Activated T-cell treated with anti-CD3 and anti-CD28 coated beads, Interleukin-2, amount 50 U/mL, for 72 hours (primary cell): ENCODE measurements at regions not wholly inside any gene's neighbourhood (a gene's known extent, or its start where the extent isn't known, plus 50 kb on each side); places are given as distances from the start of the nearest gene placed in this dataset.

ENCODE experiments used
- ATAC-seq, 2 donors: fragments of 150-1000 bp; cut with Tn5 transposase; replicated peaks in 1 of 2; 2 replicates each; pipeline ENCODE4 v1.10.0; 2021; ENCODE audit warnings: moderate library complexity in 2 of 2, mild to moderate bottlenecking in 1 of 2
- DNase-seq, 2 donors: peaks; one replicate each; pipeline ENCODE4 v3.0.0; 2021 to 2022; ENCODE audit warnings: mixed read lengths in 1 of 2
- H3K27ac Mint-ChIP-seq: one replicate; pipeline ENCODE4 v1.8.0; 2022; ENCODE audit warnings: mild to moderate bottlenecking, moderate library complexity, mixed read lengths
- H3K27me3 Mint-ChIP-seq: one replicate; pipeline ENCODE4 v1.8.0; 2022; ENCODE audit warnings: low read depth, mixed read lengths
- H3K36me3 Mint-ChIP-seq, 2 donors: one replicate each; pipeline ENCODE4 v1.8.0; 2022; ENCODE audit warnings: mixed read lengths in 2 of 2, mild to moderate bottlenecking in 1 of 2; ENCODE audit not compliant: insufficient read depth in 2 of 2
- H3K4me1 Mint-ChIP-seq: one replicate; pipeline ENCODE4 v1.8.0; 2022; ENCODE audit warnings: low read depth, mixed read lengths
- H3K4me3 Mint-ChIP-seq, 2 donors: one replicate each; pipeline ENCODE4 v1.8.0; 2022; ENCODE audit warnings: mild to moderate bottlenecking in 2 of 2, mixed read lengths in 2 of 2, moderate library complexity in 2 of 2
- H3K9me3 Mint-ChIP-seq, 2 donors: one replicate each; pipeline ENCODE4 v1.8.0; 2022; ENCODE audit warnings: mixed read lengths in 2 of 2

- no peak overlapping the region for H3K4me3 Mint-ChIP-seq
- no peaks in the 10 kb centered on the region for H3K9me3 Mint-ChIP-seq
- H3K36me3 Mint-ChIP-seq, result no peaks in the 10 kb centered on the region
- H3K27me3 Mint-ChIP-seq, result no peaks in the 10 kb centered on the region
- DNase-seq (no peak), ATAC-seq (no peak)
- H3K4me1 Mint-ChIP-seq, result no peaks in the 10 kb centered on the region
- no peak overlapping the region for H3K27ac Mint-ChIP-seq
Observed at GRCh38 chr2:126846241-126846640, 52.4 kb upstream of the TEX51 start.
